Fibroblast of skin of scalp (primary cell): ENCODE measurements at regions not wholly inside any gene's neighbourhood (a gene's known extent, or its start where the extent isn't known, plus 50 kb on each side); places are given as distances from the start of the nearest gene placed in this dataset.
"Not testable (repeated sequence)": the region's sequence is repeated elsewhere in the genome, so short reads cannot be mapped to it uniquely, and the experiment has no call there.

Experiments used
- DNase-seq: peaks from one replicate; pipeline ENCODE4 v3.0.0-alpha.2; 2013

DNA sequence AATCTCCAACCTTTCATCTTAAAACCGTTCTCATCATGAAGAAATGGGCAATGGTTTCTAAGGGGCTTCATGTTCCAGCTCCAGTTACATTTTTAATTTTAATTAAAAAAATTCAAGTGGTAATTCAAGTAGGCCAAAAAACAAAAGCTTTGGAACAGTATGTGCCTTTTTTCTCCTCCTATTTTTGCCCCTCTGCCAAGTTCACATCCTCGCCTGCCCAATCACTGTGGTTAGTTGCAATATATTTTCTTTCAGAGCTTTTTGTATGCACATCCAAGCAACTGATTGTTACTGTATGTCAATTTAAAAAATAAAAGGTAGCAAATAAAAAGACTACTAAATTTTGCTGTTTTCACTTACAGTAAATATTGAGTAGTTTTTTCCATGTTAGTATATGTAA is 99.8 kb upstream of the B3GAT2 start:
- no peak for DNase-seq

DNA sequence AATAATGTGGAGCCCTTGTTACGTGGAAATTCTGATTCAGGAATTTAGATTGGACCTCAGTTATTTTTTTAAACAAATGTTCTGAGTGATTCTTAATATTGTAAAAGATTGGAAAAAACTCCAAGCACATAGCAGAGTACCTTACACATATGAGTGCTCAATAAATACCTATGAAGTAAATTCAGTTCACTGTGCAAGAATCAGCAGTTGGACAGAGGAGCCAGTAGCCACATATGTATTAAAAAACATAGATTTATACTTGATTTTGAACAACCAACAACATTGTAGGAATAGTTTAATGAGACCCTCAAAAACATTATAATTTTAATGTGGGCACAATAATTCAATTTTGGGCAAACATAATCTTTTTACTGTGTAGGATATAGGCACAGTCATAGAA is 109.3 kb upstream of the B3GAT2 start:
- DNase-seq = no peak

DNA sequence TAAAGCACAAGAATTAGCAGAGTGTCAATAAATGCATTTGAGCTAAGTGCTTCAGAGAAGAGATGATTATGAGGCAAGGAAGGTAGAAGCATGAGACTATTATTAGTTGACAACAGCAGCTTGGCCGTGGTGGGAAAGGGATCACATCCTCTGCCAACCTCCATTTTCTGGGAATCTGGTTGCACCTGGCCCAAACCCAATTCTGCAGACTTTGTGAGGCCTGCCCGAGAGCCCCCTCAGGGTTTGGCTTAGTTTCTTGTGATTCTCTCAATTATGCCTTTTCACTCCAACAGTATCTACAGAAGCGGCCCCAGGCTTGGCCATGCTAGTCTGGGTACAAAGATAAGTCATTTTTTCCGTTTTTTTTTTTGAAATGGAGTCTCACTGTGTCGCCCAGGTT is 111.0 kb upstream of the B3GAT2 start:
- DNase-seq = no peak

DNA sequence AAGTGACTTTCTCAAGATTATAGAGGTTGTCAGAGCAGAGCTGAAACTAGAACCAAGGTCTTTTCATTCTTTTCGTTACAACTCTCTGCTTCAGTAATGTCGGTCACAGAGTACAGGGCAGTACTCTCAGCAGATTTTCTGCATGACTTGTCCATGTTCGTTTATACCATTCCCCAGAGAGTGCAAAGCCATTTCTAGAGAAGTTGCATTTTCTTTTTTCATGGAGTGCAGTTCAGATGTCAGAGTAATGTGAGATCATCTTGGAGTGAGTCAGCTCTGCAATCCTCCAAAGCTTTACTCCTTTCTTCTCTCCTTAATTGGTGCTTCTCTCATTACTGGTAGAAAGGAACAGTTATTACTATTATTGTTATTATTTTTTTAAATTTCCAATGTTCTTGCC is 115.6 kb upstream of the B3GAT2 start:
- peak; percentile 36 for DNase-seq

DNA sequence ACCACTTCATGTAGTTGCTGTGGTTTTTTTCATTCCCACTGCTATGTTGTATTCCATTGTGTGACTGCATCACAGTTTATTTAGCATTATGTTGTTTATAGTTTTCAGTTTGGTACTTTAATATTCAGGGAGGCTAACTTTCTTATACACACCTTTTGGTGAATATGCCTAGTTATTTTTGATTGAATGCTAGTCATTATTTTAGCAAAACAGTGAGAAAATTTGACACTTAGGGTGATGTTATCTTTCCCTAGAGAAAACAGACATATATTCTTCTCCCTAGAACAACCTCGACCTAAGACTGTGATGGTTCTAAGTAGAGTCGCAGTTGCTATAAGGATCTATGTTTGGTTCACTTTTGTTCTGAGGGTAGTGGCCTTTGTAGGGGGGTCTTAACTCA is 120.8 kb upstream of the B3GAT2 start:
- DNase-seq = no peak

DNA sequence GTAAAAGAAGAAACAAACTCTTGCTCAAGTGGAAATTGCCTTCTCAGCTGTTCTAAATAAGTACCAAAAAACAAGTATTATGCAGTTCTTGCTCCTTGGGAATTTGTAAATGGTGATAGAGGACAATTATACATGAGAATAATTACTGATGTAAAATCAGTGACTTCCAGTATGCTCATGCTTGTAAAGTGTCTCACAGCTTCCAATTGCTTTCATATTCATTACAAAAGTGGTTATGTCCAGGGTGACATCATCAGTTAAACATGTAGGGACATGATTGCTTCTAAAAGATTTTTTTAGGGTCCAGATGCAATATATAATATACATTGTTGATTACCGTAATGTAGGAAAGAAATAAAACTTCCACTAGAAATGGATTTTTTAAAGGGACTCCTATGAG is 122.8 kb upstream of the B3GAT2 start:
- peak; percentile 52 for DNase-seq

DNA sequence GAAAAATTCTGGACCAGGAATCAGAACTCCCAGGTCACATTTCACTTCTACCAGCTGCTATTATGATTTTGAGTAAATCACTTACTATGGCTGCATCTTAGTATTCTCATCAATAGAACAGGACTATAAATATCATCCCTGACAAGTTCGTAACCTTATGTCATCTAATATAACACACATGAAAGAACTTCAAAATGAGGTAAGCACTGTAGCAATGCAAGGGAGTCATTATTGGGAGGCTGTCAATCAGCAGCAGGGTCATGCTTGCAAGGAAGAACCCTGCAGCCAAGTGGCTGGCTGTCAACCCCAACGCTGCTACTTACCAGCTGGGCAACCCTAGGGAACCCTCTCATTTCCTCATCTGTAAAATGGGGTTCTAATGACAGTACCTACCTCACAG is 123.3 kb upstream of the B3GAT2 start:
- no peak for DNase-seq

DNA sequence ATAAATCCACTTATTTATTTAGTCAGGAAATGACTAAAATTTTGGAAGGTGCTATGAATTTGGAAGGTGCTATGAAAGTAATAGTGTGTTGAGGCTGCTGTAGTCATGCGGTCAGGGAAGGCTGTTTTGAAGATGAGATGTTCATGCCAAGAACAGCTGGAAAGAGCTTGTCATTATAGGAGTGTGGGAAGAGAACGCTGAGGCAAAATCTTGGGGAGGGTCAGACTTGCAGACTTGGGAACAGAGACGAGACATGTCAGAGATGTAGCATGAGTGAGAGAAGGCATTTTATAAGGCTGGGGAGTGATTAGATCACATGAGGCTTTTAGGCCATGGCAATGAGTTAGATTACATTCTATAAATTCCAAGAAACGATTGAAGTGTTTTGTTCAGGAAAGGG is 124.0 kb upstream of the B3GAT2 start:
- peak; percentile 76 for DNase-seq

DNA sequence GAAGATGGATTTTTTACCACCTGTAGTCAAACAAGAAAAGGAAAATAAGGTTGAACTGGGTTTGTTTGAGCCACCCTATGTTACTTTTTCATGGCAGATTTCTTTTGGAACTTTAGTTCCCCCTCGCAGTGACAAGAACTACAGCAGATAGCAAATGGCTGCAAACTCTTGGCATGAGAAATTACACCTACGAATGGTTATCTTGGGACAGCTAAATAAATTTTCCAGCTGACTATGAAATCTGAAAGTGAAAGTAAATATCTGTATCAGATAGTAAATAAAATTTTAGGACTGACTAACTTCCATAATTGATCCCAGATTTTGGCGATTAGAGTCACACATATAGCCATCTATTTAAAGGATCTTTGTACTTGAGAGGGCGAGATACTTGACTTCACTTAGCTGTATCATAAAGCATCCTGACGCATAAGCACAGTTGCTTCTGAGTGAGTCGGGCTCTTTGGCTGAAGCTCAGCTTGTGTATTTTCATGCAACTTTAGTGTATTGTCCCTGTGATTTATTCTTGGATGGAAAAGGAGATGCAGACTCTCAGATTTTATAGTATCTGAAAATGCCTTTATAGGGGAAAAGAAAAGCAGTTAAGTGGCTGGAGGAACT is 125.3 kb upstream of the B3GAT2 start:
- DNase-seq = peak; percentile 39

DNA sequence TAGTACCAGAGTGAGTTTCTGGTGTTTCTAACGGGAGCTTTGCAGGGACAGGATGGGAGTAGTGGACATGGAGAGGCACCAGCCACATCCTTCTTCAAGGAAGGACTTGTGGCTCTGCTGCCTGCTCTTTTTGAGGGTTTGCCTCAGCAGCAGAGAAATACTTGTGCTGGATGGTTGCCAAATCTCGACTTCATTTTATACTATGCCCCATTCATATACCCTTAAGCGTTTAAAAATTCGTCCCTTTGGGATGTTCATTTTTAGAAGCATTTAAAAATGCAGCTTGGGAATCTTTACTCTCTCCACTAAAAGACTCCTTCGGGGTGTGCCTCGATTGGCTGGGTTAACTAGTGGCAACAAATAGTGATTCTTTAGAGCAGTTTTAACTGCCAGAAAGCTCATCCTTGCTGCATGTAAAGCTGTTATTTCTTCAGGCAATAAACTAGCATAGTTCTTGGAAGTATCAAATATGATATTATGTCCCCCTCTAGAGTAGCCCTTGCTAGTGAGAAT is 126.5 kb upstream of the B3GAT2 start:
- DNase-seq = no peak

DNA sequence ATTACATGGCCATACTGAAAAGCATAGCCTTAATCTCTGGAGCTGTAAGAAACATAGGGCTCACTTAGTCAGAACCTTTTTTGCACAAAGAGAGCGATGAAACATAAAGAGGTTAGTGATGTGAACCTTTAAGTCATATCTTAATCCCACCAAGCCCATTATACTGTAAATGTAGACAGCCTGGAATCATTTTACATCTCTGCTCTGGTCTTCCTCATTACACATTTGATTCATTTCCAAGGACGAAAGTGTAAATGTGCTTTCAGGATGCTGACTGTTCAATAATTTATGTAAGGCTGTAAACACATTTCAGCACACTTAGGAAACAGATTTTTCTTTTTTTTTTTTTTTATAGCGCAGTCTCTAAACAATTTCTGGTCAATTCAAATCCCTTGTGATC is 131.3 kb upstream of the B3GAT2 start:
- no peak for DNase-seq

DNA sequence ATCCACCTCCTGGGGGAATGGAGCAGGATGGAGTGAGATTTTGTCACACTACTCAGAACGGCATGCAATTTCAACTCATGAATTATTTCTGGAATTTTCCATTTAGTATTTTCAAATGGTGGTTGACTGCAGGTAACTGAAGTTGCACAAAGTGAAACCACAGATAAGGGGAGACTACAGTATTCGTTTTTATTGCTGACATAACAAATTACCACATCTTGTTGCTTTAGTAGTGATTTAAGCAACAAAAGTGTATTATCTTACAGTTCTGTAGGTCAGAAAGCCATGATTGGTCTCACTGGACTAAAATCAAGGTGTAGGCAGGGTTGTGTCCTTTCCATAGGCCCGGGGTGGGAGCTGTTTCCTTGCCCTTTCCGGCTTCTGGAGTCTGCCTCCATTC is 133.4 kb upstream of the B3GAT2 start:
- DNase-seq = no peak

DNA sequence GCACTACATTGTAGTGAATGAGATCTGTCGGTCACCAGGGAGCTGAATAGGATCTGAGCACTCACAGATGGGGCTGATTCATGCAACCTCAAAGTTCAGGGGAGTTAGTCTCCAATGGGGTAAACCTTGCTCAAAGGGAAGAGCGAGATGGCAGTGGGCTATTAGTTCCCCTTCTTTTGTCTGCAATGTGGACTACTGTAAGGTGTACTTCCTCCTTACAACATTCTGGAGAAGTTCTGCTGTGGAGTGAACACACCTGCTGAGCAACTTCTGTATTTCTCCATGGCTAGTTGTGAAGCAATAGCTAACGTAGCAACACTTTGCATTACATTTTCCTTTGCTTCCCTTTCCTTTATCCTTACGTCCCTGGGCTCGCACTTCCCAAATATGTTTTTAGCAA is 134.3 kb upstream of the B3GAT2 start:
- DNase-seq = no peak

DNA sequence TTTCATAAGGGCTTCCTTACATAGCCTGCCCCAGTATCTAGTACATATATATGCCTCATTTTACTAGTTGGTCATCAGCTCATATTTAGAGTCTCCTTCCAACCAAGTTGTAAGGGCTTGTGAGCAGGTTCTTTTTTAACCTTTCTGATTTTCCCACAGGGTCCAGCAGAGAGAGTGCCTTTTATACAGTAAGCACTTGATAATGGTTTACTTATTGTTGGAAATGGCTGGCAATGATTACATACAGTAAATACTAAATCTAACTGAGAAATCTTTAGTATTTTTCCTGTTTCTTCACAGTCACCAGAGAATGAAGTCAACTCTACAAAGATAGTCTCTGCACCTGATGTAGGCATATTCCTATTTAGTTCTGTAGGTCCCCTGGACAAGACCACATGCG is 135.1 kb upstream of the B3GAT2 start:
- no peak for DNase-seq

DNA sequence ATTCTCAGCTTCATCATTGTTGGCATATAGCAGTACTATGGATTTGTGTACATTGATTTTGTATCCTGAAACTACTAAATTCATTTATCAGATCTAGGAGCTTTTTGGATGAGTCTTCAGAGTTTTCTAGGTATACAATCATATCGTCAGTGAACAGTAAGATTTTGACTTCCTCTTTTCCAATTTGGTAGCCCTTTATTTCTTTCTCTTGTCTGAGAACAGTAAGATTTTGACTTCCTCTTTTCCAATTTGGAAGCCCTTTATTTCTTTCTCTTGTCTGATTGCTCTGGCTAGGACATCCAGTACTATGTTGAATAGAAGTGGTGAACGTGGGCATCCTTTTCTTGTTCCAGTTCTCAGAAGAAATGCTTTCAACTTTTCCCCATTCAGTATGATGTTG is 140.4 kb upstream of the B3GAT2 start:
- DNase-seq = not testable (repeated sequence)

DNA sequence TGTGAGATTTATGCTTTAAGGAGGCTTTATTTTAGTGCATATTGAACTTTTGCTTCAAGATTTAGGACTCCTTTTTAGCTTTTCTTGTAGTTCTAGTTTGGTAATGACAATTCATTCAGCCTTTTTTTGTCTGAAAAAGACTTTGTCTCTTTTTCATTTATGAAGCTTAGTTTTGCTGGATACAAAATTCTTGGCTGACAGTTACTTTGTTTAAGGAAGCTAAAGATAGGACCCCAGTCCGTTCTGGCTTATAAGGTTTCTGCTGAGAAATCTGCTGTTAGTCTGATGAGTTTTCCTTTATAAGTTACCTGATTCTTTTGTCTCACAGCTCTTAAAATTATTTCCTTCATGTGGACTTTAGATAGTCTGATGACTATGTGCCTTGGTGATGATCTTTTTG is 142.8 kb upstream of the B3GAT2 start:
- no peak for DNase-seq

DNA sequence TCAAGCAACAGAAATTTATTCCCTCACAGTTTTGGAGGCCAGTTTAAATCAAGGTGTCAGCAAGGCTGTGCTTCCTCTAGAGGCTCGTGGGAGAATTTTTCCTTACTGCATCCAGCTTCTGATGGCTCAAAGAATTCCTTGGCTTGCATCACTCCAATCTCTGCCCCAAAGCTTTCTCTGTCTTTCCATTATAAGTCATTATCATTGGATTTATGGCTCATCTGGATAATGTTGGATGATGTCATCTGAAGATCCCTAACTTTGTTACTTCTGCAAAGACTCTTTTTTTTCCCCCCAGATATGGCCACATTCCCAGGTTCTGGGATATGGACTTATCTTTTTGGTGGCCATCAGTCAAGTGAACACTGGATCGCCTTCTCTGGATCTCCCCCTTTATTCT is 146.3 kb upstream of the B3GAT2 start:
- no peak for DNase-seq

DNA sequence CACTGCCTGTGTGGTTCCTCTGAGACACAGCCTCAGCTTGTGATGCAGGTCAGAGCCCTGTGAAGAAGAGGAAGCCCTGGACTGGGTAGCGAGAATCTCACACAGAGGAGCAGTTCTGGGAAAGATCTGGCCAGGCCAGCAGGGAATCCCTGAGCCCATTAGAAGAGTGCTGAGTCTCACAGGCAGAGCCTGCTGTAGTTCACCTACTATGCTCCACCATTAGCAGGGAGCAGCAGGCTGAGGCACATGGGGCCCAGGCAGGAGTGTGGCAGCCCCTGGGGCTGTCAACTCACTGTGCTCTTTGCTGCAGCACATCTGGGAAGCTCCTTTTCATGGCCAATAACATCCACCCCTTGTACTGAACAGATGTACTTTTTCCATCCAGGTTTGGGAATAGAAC is 146.8 kb upstream of the B3GAT2 start:
- no peak for DNase-seq

DNA sequence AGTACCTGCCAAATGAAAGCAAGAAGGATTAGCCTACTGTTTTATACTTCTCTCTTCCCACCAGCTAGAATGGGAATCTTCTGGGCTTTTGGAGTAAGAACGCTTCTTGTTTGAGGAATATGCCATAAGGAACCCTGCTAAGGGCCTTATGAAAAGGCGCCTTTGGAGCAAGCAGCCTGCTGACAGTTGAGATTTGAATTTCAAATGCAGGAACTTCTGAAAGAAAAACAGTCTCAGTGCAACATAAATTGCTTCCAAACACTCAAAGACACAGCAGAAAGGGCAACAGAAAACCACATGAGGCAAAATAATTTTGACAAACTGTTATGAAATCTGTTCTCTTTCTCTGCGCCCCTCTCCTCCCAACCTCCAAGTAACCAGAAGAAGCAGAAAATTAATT is 149.4 kb upstream of the B3GAT2 start:
- no peak for DNase-seq

DNA sequence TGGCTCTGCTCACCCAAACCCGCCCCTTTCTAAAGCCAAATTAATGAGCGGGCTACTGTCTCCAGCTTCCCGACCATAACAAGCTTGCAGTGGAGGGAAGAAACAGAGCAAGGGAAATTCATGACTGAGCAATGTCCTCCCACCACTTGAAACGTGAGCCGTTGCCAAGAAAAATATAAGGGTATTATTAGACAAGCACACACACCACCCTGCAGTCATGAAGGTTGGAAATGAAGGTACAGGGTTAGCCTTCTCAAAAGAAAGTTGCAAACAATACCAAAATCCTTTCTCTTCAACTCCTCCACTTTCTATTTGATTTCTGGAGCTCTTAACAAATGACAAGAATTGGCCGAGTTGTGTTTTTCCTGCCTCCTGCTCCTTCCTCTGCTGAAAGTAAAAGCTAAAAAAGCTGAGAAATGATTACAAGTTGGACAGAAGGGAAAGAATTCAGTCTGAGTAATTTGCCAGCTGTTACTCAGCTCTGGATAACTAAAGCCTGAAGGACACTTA is 151.1 kb upstream of the B3GAT2 start:
- DNase-seq = peak; percentile 70

DNA sequence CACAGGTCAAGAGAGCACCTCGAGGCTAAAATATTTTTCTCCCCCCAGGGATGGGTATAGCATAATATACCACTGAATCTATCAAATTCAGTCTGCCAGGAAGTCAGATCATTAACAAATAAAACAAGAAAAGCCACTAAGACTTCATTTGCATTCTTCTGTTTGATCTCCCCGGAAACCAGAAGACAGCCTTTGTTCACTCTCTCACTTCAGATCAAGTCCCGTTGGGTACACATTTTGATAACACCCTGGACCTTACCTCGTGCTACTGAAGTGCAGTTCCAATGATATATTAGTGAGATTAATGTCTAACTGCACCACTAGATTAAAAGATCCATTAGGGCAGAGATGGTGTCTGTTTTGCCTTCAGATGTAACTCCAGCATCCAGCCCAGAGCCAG is 157.7 kb upstream of the B3GAT2 start:
- DNase-seq = no peak

DNA sequence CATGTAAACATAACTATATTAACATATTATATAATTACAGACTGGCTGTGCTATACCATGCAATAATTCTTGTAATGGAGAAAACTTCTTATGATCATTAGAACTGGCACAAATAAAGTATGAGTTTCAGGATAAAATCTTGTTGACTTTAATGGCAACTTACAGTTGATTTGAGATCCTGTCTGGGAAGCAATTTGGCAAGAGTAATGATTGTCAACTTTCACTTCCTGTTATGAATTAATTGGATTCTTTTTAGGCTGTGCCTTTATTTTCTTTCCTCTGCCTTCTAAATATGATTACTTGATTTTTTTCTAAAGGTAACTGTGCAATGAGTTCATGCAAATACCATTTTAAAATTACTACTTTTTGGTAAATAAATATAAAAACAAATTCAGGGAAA is 158.1 kb upstream of the B3GAT2 start:
- no peak for DNase-seq

DNA sequence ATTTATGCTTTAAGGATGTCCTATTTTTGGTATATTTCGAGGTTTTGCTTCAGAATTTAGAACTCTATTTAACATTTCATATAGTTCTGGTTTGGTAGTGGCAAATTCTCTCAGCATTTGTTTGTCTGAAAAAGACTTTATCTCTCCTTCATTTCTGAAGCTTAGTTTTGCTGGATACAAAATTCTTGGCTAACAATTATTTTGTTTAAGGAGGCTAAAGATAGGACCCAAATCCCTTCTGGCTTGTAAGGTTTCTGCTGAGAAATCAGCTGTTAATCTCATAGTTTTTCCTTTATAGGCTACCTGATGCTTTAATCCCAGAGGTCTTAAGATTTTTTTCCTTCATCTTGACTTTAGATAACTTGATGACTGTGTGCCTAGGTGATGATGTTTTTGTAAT is 162.7 kb upstream of the B3GAT2 start:
- DNase-seq = no peak

DNA sequence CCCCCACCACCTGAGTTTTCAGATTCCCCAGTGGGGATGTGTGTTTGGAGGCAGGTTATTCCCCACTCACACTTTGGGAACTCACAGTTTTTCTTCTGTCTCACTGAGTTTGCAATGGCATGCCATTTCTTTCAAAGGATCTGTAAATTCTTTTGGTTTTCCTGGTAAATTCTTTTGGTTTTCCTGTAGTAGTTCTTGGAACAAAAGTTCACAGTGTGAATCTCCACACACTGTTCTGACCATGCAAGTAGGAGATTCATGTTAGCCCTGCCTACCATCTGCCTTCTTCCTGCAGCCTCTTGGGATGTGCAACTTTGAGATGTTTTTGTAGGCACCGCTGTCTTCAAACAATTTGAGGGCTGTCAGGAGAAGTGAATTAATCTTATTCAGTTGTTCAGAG is 165.6 kb upstream of the OGFRL1 start:
- peak; percentile 58 for DNase-seq

DNA sequence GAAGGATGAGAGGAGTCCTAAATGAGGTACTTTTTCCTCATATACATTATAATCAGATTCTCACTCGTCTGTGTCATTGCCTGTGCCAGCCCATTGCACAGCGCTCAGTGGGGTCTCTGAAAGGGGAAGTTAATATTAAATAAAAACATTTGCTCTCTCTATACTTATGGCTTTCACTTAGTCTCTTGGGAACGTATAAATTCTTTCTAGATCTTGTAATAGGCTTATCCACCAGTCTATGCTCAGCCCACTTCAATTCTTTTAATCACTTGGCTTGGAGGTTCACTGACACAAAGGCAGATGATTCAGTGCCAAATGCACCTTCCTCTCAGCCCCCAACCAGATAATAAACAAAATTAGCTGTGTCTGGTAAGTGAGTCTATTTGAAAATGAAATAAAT is 164.3 kb upstream of the OGFRL1 start:
- peak; percentile 69 for DNase-seq
